ENCODE measurements at regions not wholly inside any gene's neighbourhood (a gene's known extent, or its start where the extent isn't known, plus 50 kb on each side); places are given as distances from the start of the nearest gene placed in this dataset.

GRCh38 chr6:16998461-16998860 is 103.4 kb upstream of the STMND1 start:
- no peaks in the 10 kb centered on the region for H3K79me2 ChIP-seq (ENCODE audit: control insufficient read depth, insufficient read depth, low read length)
- ATAC-seq, result no peak
- H3K4me1 ChIP-seq (replicated peaks in 1 of 2; ENCODE audit: control insufficient read depth in 2 of 2, insufficient read depth in 2 of 2, low read length in 2 of 2), result no peaks in the 10 kb centered on the region
- BruUV-seq (replicated peaks), result no TSS peak
- H3K4me3 ChIP-seq, result no peak overlapping the region
- no peaks in the 10 kb centered on the region for H3K36me3 ChIP-seq (ENCODE audit: control insufficient read depth, insufficient read depth, low read length)
- intact Hi-C loops (cut with micrococcal nuclease), result no loop called here
- no peak overlapping the region for H3K9ac ChIP-seq (ENCODE audit: insufficient read depth in 1 of 2, low read depth in 2 of 2, low read length in 2 of 2)
- CTCF ChIA-PET (ENCODE audit: low intra/inter-chr PET ratio), result no interaction called here
- H3K9me1 ChIP-seq (ENCODE audit: control insufficient read depth, insufficient read depth, low read length), result no peaks in the 10 kb centered on the region
- peaks cover 0 to 4% of the 10 kb centered on the region in 2 experiments; a peak in 2 of 5 replicates for H3K27me3 ChIP-seq (ENCODE audit: control insufficient read depth in 2 of 2, insufficient read depth in 2 of 2, low read length in 2 of 2)
- H3K9me3 ChIP-seq (replicated peaks; ENCODE audit: control insufficient read depth, insufficient read depth, low read depth, low read length), result no peaks in the 10 kb centered on the region
- H3K4me2 ChIP-seq (ENCODE audit: insufficient read depth, low read length), result no peak overlapping the region
- no peak overlapping the region for H2AFZ ChIP-seq (ENCODE audit: low read depth, low read length)
- WGBS (ENCODE audit: insufficient coverage, low coverage, missing lambda C conversion rate), result 4% methylated on average over 5 of the region's 5 CpGs
- H3K27ac ChIP-seq (ENCODE audit: extremely low read depth, low read depth, low read length), result no peak overlapping the region
- no peaks in the 10 kb centered on the region for H4K20me1 ChIP-seq (replicated peaks; ENCODE audit: control insufficient read depth, insufficient read depth, low read length)
- no peak for DNase-seq (ENCODE audit: extremely low read depth in 1 of 4, low spot score in 3 of 4)
- POLR2A ChIA-PET, result no interaction called here
- FAIRE-seq, result no peak
- in situ Hi-C loops (cut with MboI), result no loop called here
- TF ChIP-seq, protein P1, sequence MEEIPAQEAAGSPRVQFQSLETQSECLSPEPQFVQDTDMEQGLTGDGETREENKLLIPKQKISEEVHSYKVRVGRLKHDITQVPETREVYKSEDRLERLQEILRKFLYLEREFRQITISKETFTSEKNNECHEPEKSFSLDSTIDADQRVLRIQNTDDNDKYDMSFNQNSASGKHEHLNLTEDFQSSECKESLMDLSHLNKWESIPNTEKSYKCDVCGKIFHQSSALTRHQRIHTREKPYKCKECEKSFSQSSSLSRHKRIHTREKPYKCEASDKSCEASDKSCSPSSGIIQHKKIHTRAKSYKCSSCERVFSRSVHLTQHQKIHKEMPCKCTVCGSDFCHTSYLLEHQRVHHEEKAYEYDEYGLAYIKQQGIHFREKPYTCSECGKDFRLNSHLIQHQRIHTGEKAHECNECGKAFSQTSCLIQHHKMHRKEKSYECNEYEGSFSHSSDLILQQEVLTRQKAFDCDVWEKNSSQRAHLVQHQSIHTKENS (CRISPR knock-in tag; IDR thresholded peaks at IDR 0.05), result no peak
- TF ChIP-seq ZNF764 (CRISPR knock-in tag; IDR thresholded peaks at IDR 0.05; ENCODE audit: low read depth) (no peak), ZNF124 (CRISPR knock-in tag; IDR thresholded peaks at IDR 0.05) (no peak), HLTF (IDR thresholded peaks at IDR 0.05) (no peak), PRPF4 (IDR thresholded peaks at IDR 0.05; ENCODE audit: insufficient read depth, low read depth, low read length, poor library complexity, severe bottlenecking) (no peak), GABPB2 (CRISPR knock-in tag; conservative IDR thresholded peaks at IDR 0.05) (no peak), ZC3H4 (CRISPR knock-in tag; IDR thresholded peaks at IDR 0.05; ENCODE audit: borderline replicate concordance) (no peak), TSHZ1 (CRISPR knock-in tag; IDR thresholded peaks at IDR 0.05) (no peak)
- TF ChIP-seq, protein P2, sequence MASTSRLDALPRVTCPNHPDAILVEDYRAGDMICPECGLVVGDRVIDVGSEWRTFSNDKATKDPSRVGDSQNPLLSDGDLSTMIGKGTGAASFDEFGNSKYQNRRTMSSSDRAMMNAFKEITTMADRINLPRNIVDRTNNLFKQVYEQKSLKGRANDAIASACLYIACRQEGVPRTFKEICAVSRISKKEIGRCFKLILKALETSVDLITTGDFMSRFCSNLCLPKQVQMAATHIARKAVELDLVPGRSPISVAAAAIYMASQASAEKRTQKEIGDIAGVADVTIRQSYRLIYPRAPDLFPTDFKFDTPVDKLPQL (IDR thresholded peaks at IDR 0.05; ENCODE audit: extremely low read depth, insufficient read length), result no peak
- TF ChIP-seq, protein P3, sequence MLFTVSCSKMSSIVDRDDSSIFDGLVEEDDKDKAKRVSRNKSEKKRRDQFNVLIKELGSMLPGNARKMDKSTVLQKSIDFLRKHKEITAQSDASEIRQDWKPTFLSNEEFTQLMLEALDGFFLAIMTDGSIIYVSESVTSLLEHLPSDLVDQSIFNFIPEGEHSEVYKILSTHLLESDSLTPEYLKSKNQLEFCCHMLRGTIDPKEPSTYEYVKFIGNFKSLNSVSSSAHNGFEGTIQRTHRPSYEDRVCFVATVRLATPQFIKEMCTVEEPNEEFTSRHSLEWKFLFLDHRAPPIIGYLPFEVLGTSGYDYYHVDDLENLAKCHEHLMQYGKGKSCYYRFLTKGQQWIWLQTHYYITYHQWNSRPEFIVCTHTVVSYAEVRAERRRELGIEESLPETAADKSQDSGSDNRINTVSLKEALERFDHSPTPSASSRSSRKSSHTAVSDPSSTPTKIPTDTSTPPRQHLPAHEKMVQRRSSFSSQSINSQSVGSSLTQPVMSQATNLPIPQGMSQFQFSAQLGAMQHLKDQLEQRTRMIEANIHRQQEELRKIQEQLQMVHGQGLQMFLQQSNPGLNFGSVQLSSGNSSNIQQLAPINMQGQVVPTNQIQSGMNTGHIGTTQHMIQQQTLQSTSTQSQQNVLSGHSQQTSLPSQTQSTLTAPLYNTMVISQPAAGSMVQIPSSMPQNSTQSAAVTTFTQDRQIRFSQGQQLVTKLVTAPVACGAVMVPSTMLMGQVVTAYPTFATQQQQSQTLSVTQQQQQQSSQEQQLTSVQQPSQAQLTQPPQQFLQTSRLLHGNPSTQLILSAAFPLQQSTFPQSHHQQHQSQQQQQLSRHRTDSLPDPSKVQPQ (CRISPR knock-in tag; IDR thresholded peaks at IDR 0.05; ENCODE audit: borderline replicate concordance), result no peak
- TF ChIP-seq, protein P4, sequence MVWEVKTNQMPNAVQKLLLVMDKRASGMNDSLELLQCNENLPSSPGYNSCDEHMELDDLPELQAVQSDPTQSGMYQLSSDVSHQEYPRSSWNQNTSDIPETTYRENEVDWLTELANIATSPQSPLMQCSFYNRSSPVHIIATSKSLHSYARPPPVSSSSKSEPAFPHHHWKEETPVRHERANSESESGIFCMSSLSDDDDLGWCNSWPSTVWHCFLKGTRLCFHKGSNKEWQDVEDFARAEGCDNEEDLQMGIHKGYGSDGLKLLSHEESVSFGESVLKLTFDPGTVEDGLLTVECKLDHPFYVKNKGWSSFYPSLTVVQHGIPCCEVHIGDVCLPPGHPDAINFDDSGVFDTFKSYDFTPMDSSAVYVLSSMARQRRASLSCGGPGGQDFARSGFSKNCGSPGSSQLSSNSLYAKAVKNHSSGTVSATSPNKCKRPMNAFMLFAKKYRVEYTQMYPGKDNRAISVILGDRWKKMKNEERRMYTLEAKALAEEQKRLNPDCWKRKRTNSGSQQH (CRISPR knock-in tag; IDR thresholded peaks at IDR 0.05), result no peak
- TF ChIP-seq, protein P5, sequence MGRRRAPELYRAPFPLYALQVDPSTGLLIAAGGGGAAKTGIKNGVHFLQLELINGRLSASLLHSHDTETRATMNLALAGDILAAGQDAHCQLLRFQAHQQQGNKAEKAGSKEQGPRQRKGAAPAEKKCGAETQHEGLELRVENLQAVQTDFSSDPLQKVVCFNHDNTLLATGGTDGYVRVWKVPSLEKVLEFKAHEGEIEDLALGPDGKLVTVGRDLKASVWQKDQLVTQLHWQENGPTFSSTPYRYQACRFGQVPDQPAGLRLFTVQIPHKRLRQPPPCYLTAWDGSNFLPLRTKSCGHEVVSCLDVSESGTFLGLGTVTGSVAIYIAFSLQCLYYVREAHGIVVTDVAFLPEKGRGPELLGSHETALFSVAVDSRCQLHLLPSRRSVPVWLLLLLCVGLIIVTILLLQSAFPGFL (CRISPR knock-in tag; IDR thresholded peaks at IDR 0.05), result no peak

All from K562 (cell line).